Right lobe of liver (tissue), 4 donors: ENCODE measurements at regions not wholly inside any gene's neighbourhood (a gene's known extent, or its start where the extent isn't known, plus 50 kb on each side); places are given as distances from the start of the nearest gene placed in this dataset.
"Not testable (repeated sequence)": the region's sequence is repeated elsewhere in the genome, so short reads cannot be mapped to it uniquely, and the experiment has no call there.

Experiments
- POLR2A ChIP-seq: fragments of 450-650 bp; IDR thresholded peaks from one replicate; pipeline ENCODE4 v1.6.1; 2017; ENCODE audit warnings: antibody characterized with exemption, mild to moderate bottlenecking
- TF ChIP-seq, protein P1 (sequence below), 4 donors: fragments of 200-600 bp in 3 of 4; fragments of 450-650 bp in 1 of 4; IDR thresholded peaks; one replicate each; pipeline versions ENCODE4 v1.5.1 to v1.8.0; 2016 to 2022; ENCODE audit warnings: antibody characterized with exemption in 4 of 4, mild to moderate bottlenecking in 2 of 4
- donor health status: DM: no; HTN: no; CAD: no.
- donor health status: DM: no; HTN: no; CAD: no.
- donor health status: DM: no; HTN: yes; CAD: no.

GRCh38 chrX:119334468-119335050 lies 64.6 kb upstream of the SLC25A43 start:
- TF ChIP-seq, protein P1, sequence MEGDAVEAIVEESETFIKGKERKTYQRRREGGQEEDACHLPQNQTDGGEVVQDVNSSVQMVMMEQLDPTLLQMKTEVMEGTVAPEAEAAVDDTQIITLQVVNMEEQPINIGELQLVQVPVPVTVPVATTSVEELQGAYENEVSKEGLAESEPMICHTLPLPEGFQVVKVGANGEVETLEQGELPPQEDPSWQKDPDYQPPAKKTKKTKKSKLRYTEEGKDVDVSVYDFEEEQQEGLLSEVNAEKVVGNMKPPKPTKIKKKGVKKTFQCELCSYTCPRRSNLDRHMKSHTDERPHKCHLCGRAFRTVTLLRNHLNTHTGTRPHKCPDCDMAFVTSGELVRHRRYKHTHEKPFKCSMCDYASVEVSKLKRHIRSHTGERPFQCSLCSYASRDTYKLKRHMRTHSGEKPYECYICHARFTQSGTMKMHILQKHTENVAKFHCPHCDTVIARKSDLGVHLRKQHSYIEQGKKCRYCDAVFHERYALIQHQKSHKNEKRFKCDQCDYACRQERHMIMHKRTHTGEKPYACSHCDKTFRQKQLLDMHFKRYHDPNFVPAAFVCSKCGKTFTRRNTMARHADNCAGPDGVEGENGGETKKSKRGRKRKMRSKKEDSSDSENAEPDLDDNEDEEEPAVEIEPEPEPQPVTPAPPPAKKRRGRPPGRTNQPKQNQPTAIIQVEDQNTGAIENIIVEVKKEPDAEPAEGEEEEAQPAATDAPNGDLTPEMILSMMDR (IDR thresholded peaks at IDR 0.05), result not testable (repeated sequence)
- not testable (repeated sequence) for TF ChIP-seq POLR2A
